NCI-H748 treated with DMSO at 0.1 percent for 48 hours (cell line): ENCODE measurements at regions not wholly inside any gene's neighbourhood (a gene's known extent, or its start where the extent isn't known, plus 50 kb on each side); places are given as distances from the start of the nearest gene placed in this dataset.
A peak's percentile ranks its signal among the peaks of the same experiment; 100 is the strongest.

Experiments used
- DNase-seq: peaks from one replicate; lab custom pipeline; 2025; lab: John Stamatoyannopoulos, UW

DNA sequence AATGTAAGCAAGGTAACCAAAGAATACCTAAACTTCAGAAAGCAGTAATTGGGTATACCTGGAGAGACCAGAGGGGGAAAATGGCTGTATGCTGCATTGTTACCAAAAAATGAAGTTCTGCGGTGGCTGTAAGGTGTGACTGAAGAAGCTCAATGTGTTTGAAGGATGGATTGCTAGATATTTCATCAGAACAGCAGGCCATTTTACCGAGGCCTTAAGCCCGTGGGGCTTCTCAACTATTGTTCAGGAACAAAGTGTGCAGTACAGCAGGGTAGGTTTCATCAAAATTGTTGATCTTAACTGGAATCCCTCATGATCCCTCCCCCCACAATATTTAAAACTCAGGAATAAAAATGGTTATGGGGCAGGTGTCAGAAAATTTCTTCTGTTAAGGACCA lies 204.0 kb upstream of the GHITM start:
- DNase-seq = no peak

DNA sequence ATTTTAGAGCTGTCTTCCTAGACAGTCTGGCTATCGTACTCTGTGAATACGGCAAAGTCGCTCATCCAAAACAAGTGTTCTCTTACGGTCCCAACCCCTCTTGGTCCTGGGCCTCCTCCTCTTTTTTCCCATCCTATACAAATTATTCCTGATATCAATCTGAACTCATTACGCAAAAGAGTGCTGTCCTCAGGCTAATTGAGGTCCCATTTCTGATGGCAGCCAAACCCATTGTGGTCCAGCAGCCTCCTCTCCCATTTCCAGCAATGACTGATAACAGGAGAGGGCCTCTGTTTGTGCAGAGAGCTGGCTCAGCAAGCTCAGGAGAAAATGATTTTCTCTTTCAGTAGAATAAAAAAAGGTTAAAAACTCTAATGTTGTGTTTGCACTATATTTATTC lies 203.4 kb upstream of the GHITM start:
- DNase-seq = no peak

DNA sequence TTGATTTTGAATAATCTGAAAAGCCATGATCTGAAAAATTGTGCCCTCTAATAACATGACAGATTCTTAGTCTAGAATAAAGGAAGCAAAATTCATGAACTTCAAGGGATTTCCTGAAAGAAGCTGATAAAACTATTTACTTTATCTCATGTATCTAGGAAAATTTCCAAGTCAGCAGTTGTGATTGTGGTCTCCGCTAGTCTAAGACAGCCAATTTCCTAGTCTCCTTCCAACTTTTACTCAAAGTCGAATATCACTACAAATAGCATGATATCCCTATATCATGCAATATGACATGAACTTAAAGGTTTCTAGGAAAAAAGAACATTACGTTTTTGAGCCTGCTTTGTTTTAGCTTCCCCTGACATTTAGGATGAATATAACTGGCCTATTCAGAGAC lies 202.1 kb upstream of the GHITM start:
- DNase-seq = no peak

DNA sequence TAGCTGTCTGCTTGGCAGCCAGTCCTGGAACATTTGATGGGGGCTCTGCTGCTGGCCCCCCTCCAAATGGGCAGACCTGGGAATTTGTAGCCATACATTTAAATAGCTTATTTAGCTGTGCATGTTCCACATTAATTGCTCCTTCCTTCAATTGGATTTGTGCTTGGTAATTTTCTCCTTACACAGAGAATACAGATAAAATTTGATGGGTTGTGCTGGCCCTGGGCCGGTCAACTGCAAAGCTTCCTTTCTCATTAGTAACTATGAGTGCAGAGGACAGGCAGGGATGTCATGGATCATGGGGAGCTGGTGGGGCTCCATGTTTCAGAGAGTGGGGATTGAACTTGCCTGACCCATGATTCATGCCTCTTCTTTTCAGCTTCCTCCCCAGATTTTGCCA lies 201.5 kb upstream of the GHITM start:
- DNase-seq = no peak

DNA sequence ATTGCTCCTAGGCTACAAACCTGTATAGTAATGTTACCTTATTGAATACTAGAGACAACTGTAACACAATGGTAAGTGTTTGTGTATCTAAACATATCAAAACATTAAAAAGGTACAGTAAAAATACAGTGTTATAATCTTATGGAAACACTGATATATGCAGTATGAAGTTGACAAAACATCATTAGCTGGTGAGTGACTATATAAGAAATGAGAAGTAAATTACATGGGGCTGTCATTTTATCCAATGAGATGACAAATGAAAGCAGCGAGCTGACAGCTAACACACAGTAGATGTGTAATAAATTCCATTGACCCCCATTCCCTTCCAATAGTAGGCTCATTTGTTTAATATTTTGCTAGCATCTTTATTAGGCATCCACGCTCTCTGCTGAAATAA lies 198.1 kb upstream of the GHITM start:
- no peak for DNase-seq

DNA sequence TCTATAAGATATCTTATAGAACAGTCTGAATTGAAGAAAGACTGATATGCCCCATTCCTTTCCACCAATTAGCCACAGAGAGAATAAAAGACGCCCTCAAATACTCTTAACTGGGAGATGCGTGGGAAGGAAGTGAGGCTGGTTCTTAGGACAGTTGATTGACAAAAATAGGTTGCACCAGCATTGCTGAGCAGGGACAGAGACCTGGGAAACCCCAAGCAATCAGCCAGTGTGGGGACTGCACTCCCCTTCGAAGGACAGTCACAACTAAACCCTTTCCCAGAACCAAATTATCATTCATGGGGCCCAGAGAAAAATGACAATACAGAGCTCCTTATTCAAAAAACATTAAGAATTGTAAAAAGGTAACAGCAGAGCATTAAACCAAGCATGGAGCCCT lies 196.9 kb upstream of the GHITM start:
- DNase-seq = no peak

DNA sequence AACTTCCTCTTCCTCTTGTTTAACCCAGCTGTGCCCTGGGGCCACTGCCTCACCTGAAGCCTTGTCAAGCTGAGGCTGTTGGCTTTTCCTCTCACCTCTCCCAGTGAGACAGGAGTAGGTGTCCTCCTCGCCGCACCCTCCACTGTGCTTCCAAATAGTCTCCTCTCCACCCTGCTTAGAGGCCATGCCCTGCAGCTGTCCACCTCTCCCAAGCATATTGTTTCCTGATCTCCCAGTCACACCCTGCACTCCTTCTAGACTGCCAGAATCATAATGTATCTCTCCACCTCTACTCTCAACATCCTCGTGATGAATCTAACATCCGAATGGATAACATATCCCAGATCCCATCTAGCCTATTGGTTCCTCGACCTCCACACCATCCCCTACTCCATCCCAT lies 196.3 kb upstream of the GHITM start:
- DNase-seq = no peak

DNA sequence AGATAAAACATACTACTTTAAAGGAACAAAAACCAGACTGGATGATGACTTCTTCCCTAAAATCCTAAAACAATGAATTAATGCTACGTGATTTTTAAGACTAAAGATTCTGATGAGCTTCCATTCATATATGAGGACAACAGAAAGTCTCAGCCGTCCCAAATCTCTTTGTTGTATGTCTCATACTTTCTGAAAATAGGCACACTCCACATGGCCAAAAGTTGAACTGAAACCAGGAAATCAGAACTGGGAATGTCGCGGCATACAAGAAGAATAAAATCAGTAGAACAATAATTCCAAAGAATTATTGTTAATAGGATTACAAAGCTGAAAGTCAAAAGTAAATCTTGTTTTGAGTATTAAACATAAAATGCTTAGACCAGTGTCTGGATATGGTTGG lies 195.4 kb upstream of the GHITM start:
- no peak for DNase-seq

DNA sequence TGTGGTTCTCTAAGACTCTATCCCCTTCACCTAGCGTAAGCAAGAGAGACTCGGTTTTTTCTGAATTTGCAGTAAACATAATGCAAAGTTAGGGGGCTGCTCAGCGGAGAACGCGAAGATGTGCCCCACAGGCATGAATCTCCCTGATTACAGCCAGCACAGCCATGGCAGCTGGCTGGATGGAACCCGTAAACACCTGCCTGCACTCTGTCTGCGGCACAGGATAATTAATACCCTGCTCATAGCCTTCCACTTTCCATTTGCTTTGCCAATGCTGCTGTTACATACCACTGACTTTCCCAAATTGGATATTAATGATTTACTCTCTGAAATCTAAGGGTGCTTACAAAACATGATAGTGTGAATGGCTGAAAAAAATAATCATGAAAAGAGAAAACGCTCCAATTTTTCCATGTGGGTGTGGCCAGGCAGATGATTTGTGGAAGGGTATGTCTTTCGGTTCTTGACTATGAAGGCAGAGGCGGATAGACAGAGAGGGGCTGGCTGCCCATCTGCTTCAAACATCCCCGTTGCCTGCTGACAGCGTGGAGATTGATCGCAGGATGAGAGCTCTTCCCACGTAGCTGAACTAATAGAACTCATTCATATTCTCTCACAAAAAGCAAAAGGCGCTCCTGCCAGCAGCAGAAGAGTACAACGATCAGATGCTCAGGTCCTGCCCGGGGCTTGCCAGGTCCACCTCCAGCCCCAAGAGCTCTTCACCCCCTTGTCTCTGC lies 193.2 kb upstream of the GHITM start:
- DNase-seq = peak; percentile 31

DNA sequence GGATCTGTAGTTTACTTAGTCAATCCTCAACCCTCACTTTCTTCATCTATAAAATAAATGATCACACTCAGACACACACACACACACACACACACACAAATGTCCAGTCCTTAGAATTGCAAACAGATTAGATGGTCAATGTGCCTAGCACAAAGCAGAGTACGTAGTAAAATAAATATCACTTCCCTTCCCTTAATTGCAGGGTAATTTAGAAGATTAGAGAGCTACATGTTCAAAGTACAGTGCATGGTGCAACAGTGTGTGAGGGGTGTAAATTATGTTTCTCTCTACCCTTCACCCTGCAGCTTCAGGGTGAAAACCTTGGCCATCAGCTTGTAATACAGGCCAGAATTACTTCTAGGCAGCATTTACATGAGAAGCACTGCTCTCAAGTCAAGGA lies 187.0 kb upstream of the GHITM start:
- DNase-seq = peak; percentile 10

DNA sequence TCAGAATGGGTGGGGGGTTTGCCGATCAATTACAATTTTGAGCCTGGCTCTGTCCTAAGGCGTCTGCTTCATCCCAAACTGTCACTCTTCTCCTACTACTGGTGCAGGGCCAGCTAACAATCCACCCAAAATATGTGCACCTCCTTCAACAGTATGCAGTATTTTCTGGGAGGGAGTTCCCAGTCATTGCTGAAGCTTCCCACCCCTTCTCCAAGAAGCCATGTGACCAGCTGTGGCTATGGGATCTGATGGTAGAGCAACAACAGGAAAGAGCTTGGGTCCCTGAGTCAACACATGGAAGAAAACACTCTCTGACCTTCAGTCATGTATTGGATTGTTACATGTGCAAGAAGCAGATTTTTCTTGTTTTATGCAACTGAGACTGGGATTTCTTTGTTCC lies 185.7 kb upstream of the GHITM start:
- DNase-seq = no peak

DNA sequence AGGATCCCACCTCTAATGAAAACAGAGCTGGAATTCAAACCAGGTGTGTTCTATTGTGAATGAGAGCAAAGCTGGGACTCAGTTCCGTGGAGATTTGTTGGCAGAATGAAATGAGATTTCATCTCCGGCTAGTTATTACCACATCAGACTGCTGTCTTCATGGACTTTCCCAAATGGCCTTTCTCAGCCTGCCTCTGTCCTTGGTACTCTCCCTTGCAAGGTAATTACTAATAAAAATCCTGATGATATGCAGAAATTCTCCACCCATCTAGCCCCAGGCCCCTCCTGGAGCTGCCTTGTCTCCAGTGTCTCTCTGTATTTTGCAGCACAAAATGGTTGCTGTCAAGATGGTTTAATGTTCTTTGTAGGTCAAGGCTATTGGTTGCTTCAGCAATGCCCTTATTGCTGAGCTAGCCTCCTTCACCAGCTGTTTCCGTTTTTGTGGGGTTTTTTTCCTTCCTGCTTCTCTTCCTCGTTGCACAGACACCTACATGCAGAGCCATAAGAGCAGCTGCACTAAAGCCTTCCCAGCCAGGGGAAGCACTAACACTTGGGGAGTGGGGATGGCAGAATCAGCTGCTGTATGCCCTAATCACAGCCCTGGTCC lies 185.0 kb upstream of the GHITM start:
- no peak for DNase-seq

DNA sequence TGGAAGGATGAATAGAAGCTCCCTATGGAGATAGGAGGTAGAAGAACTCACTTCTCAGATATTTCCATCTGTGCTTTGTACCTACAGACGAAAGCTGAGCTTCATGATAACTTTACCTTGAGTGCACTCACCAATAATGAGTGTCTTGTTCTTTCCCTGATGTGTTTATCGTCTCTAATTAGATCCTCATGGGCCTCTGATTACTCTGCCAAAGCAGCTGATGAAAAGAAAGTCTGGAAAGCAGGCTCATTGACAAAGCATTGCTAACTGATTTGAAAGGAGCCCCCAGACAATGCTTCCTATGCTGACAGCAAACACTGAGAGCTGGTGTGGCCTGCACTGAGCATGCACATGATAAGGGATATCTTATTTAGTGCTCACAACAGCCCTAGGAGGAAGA lies 183.9 kb upstream of the GHITM start:
- no peak for DNase-seq

DNA sequence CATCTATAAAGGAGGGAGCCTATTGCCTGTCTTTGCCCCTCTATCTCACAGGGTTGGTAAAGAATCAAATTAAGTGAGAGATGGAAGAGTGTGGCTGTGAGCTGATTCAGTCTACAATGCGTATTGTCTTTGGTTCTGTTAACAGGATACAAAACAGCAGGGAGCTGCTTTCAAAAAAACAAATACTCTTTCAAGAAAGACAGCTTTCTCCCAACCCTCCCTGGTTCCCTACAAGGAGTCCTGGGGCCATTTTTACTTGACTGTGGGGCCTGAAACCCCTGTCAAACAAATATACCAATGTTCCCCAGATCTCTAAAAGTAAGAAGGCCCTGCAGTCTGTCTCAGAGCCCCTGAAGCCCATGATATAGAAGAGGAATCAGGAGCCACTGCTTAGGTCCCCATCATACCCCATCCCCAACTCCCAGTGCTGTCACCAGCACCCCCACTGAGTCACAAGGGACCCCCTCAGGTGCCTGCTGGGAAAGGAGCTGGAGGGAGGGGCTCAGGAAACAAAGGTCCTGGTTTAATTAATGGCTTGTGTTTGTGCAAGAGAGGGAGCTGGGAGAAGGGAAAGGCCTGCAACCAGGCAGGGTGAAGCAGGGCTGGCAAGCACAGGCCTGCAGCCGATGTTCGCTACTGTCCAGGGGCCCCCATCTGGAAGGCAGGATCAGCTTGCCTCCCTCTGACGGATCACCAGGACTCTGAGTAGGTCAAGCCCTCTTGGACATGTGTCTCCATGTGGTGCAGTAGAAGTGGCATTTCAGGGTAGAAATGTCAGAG lies 182.0 kb upstream of the GHITM start:
- DNase-seq = no peak

DNA sequence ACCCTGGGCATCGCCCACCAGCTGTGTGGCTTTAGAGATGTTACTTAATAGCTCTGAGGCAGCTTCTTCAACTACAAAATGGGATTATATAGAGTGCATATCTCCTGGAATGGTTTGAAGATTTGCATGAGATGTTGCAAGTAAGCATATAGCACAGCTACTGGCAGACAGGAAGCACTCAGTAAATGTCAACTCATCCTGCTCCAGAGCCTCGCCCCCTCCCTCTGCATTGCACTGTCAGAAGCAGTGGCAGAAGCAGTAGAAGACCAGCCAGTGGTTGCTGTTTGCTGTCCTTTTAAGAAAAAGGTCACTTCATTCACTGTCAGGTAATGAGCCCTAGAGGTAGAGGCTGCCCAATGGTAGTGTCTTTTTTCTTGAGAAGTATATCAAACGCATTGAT lies 180.0 kb upstream of the GHITM start:
- no peak for DNase-seq

DNA sequence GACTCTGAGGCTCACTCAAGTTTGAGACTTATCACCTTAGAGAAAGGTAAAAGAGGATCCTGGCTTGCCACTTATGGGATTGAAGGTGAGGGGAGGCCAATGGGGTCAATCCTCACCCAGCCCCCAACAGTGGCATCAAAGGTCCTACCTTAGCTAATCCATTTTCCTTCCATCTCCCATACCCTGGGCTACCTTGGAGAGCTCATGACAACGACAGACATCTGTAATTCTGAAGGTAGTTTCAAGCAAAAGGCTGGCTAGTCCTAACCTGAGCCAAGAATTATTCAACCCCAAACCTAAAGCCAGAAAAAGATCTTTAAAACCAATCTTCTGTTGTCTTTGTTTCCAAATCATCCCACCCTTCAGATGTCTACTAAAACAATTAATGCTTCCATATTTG lies 179.2 kb upstream of the GHITM start:
- DNase-seq = no peak

DNA sequence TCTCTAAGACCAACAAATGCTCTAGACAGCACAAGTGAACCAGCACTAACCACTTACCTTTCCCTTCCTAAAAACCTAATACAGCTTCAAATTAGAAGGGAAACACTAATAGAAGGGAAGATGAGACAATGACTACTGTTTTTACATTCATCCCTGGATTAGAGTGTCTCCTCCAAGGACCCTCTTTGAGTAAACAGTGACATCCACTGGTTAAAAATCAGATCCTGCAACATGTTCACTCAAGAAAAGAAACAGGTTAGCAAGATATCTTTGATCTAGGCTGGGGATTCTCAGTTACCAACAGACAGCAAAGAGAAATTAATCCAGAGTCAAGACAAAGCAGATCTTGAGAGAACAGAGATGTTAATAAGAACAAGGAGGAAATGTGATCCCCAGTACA lies 177.7 kb upstream of the GHITM start:
- DNase-seq = no peak

DNA sequence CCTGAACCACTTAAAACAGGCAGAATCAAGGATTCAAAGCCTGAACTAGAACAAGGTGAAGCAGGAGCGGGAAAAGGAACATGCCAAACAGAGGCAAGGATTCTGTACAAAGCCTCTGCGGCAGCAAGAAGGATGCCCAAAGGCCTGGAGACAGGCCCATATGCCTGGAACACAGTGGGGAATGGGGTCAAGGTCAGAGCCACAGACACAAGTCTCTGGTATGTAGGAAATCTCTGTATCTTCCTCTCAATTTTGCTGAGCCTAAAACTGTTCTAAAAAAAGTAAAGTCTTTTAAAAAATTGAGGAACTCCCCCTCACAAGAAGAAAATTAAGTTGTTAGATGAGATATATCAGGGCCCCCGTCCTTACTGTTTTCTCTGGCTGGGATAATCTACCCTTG lies 175.9 kb upstream of the GHITM start:
- DNase-seq = no peak

DNA sequence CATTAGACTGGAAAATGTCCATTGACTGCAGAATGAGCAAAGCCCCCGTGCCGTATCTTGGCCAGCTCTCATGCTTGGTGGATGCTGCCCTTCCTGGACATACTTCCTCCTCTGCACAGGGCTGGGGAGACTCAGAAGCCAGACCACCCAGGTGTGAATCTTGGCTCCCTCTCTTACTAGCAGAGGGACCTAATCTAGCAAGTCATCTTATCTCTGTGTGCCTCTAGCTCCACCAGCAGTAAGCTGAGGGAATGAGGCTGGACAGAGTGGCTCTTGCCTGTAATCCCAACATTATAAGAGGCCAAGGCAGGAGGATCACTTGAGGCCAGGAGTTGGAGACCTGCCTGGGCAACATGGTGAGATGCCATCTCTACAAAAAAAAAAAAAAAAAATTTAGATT lies 173.8 kb upstream of the GHITM start:
- DNase-seq = no peak

DNA sequence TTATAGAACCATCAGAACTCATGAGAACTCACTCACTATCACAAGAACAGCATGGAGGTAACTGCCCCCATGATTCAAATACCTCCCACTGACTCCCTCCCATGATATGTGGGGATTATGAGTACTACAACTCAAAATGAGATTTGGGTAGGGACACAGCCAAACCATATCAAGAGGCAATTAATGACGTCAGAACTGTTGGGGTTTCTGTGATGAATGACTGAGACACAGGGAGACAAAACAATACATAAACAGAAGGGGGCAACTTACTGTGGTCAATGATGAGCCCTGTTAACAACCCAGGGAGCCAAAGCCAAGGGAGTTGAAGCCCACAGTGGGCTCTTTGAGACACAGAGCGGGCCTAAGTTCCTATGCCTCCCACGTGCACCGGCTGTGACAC lies 171.3 kb upstream of the GHITM start:
- no peak for DNase-seq

DNA sequence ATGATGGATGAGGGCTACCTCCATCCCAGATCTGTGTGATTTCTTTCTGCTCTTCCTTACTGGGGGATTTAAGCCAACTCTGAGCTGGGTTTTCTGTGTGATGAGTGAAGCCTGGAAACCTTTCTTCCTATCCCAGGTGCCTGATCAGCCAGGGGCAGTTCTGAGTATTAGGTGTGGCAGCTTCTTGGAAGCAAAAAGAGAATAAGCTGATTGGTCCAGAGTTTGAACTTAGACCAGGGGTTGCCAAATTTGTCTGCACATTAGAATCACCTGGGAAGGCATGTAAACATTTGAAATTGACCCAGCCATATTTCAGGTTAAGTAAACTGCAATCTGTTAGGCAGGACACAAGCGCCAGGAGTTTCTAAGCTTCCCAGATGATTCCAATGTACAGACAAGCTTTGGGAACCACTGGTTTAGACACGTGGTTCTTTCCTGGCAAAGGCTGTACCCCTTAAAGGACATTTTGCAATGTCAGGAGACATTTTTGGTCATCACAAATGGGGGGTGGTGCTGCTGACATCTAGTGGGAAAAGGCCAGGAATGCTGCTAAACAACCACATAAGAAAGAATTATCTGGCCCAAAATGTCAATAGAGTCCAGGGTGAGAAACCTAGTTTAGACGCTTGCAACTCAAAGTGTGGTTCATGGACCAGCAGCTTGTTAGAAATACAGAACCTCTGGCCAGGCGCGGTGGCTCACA lies 160.5 kb upstream of the GHITM start:
- peak; percentile 15 for DNase-seq

DNA sequence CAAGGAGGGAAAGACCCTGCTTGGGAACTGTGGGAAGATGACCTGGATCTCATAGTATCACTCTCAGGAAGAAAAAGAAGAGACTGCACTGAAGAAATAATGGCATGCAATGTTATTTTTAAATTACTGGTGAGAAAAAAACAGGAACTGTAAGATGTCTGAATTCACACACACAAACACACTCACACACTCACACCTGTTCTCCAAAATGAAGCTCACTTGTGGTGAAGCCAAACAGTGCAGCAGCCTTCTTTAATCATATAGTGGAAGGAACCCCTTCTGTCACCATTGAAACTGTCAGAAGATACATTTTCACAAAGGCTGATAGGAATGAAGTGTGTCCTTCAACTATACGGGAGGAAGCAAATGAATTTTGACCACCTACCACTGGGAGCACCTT lies 156.5 kb upstream of the GHITM start:
- no peak for DNase-seq
